Small intestine (tissue), 7 donors: ENCODE measurements at regions not wholly inside any gene's neighbourhood (a gene's known extent, or its start where the extent isn't known, plus 50 kb on each side); places are given as distances from the start of the nearest gene placed in this dataset.

Experiments used
- DNase-seq, 2 donors: peaks; one replicate each; pipeline versions ENCODE4 v3.0.0 to v3.0.0-alpha.2; 2013
- FAIRE-seq: peaks from 2 replicates; lab custom pipeline; 2012; peaks lifted over from hg19 to GRCh38; lab: Jason Lieb, UNC
- H3K27ac ChIP-seq, 3 donors: one replicate each; pipeline ENCODE4 v1.5.1; 2013; ENCODE audit warnings: low read length in 2 of 3, mild to moderate bottlenecking in 2 of 3, control low read depth in 1 of 3, inconsistent platforms in 1 of 3, low read depth in 1 of 3, moderate library complexity in 1 of 3
- H3K27me3 ChIP-seq, 3 donors: one replicate each; pipeline ENCODE4 v1.6.1; 2013; ENCODE audit warnings: low read length in 3 of 3, inconsistent platforms in 1 of 3; ENCODE audit not compliant: control insufficient read depth in 3 of 3, insufficient read depth in 3 of 3
- H3K36me3 ChIP-seq, 3 donors: one replicate each; pipeline ENCODE4 v1.6.1; 2013; ENCODE audit warnings: low read length in 3 of 3, inconsistent platforms in 1 of 3, low read depth in 1 of 3, mild to moderate bottlenecking in 1 of 3, moderate library complexity in 1 of 3; ENCODE audit not compliant: control insufficient read depth in 3 of 3, insufficient read depth in 2 of 3
- H3K4me1 ChIP-seq, 3 donors: one replicate each; pipeline ENCODE4 v1.6.1; 2013; ENCODE audit warnings: low read length in 2 of 3, inconsistent platforms in 1 of 3, low read depth in 1 of 3, mild to moderate bottlenecking in 1 of 3, moderate library complexity in 1 of 3; ENCODE audit not compliant: control insufficient read depth in 3 of 3, insufficient read depth in 2 of 3
- H3K4me3 ChIP-seq, 3 donors: one replicate each; pipeline ENCODE4 v1.5.1; 2013; ENCODE audit warnings: low read length in 3 of 3, control low read depth in 1 of 3, inconsistent platforms in 1 of 3, low read depth in 1 of 3, mild to moderate bottlenecking in 1 of 3, moderate library complexity in 1 of 3
- H3K9me3 ChIP-seq, 2 donors: one replicate each; pipeline ENCODE4 v1.6.1; 2013; ENCODE audit warnings: low read depth in 1 of 2, low read length in 1 of 2; ENCODE audit not compliant: control insufficient read depth in 2 of 2, insufficient read depth in 1 of 2
- WGBS, 3 donors: extraction: QIAGEN DNeasy Blood & Tissue Kit; methylation state at CpG; one replicate each; pipeline ENCODE4 v1.1.7; 2013; 5-methylcytosine and 5-hydroxymethylcytosine counted together
- donor health status: healthy with polysubstance abuse.
- donor health status: control.
- donor health status: control.
- donor health status: Bipolar disorder and iron deficiency.
- donor health status: healthy.

DNA sequence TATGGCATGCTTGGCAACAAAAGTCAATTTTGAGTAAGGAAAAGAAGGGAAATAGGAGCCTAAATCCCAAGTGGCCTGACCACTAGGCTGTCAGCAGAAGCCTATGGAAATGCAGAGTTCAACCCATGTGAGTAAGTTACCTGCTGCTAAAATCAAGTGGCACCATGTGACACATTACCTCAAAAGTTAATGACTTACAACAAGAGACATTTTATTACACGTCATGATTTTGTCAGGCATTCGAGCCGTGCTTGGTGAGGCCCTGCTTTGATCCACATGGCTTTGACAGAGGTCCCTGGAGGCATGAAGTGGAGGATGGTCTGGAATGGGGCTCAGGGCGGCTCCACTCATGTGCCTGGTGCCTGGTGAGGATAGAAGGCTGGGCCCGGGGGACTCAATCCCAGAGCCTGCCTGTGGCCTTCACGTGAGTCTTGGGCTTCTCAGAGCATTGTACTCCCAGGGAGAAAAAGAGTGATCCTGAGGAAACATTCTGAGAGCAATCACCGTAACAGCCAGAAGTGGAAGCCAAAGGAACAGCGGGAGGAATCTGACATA lies 339.1 kb upstream of the B3GAT1 start:
- Histone ChIP-seq H3K27ac (peak overlapping the region in 1 of 3 donors; percentile 82), H3K4me3 (no peak overlapping the region), H3K9me3 (peaks cover 0 to 21% of the 10 kb centered on the region in 2 donors), H3K36me3 (no peaks in the 10 kb centered on the region), H3K27me3 (no peaks in the 10 kb centered on the region), H3K4me1 (peaks cover 0 to 27% (median 0%) of the 10 kb centered on the region in 3 donors)
- WGBS, 3 donors = 75 to 82% (median 80%) methylated on average over 8 of the region's 8 CpGs
- no peak for FAIRE-seq
- DNase-seq = peak in 1 of 2 donors; percentile 64

- Histone ChIP-seq H3K27me3 (no peaks in the 10 kb centered on the region), H3K36me3 (no peaks in the 10 kb centered on the region), H3K9me3 (peaks cover 0 to 25% of the 10 kb centered on the region in 2 donors), H3K4me1 (peaks cover 0 to 27% (median 0%) of the 10 kb centered on the region in 3 donors), H3K27ac (peak overlapping the region in 1 of 3 donors; percentile 82), H3K4me3 (no peak overlapping the region)
- DNase-seq (no peak), FAIRE-seq (no peak)
- 68 to 83% (median 77%) methylated on average over 2 of the region's 2 CpGs for WGBS, 3 donors
Measured at GRCh38 chr11:134750619-134751018, 338.6 kb upstream of the B3GAT1 start.

DNA sequence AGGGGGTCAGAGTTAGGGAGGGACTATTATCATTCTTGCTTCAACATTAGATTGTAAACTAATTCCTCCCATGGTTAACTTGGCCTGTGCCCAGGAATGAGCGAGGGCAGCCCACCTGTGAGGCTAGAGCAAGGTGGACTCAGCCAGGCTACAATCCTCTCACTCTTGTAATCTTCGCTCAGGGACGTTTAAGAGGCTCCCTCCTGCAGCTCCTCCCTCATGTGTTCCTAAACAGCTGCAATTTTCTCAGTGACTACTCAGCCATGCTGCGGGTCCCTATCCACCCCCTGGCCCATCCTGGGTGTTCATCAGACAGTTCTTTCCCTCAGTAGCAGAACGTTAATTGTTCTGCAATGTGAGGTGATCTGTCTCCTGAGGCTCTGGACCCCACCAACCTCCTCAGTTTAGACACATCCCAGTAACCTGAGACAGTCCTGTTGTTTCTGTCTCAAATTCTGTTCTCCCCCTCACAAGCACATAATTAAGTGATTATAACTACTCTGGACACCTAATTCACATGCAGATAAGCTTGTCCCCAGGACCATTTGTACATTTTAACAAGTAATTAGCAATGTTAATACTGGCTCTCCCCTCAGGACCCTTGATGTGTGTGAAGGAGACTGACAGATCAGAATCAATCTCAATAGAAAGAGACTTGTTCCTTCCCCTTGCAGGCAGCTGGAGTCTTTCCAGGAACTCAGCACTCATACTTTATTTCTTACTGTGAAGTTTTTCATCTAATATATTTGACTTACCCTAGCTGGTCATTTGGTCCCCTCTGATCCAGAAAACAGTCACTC lies 337.2 kb upstream of the B3GAT1 start:
- Histone ChIP-seq H3K27ac (no peak overlapping the region), H3K4me1 (peaks cover 0 to 27% (median 0%) of the 10 kb centered on the region in 3 donors), H3K36me3 (no peaks in the 10 kb centered on the region), H3K4me3 (no peak overlapping the region), H3K27me3 (no peaks in the 10 kb centered on the region), H3K9me3 (peaks cover 0 to 25% of the 10 kb centered on the region in 2 donors)
- no peak for FAIRE-seq
- 56 to 79% (median 61%) methylated on average over 5 of the region's 5 CpGs for WGBS, 3 donors
- no peak for DNase-seq

DNA sequence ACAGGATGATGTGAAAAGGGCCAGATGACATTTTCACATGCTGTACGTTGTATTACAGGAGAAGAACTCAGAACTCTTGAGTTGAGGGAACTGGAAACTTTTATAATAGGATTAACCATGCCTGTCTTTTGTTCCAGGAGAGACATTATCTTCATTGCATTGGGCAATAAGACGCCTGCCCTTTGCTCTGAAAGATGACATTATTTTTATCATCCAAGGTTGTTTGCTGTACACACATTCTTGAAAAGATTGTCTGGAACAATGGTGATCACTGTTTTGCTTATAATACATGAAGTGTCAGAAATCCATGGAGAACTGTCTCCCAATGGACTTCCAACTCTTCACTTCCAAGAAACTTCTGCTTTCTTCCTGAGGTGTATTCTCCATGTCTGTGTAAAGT lies 334.6 kb upstream of the B3GAT1 start:
- WGBS, 3 donors = 52 to 76% (median 72%) methylated on average over 2 of the region's 2 CpGs
- no peaks in the 10 kb centered on the region for H3K36me3 ChIP-seq
- no peak for DNase-seq
- peaks cover 0 to 25% of the 10 kb centered on the region in 2 donors for H3K9me3 ChIP-seq
- FAIRE-seq = no peak
- H3K27ac ChIP-seq = no peak overlapping the region
- no peaks in the 10 kb centered on the region for H3K27me3 ChIP-seq
- H3K4me1 ChIP-seq = peaks cover 0 to 31% (median 0%) of the 10 kb centered on the region in 3 donors
- no peak overlapping the region for H3K4me3 ChIP-seq

DNA sequence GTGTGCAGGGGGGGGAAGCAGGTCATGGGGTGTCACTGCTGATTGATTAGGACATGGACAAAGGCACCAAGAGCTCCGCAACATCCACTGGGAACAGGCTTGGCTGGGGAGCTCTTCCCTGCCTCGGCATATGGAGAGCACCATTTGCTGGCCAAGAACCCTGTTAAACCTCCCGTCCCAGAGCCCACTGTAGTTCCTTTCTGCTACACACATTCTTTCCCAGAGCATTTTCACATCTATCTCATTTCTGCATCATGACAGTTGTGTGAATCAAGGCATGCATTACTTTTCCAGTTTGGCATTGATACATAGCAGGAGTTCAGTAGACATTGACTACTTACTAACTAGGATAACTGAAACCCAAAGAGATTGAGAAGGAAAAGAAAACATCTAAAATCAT lies 333.4 kb upstream of the B3GAT1 start:
- Histone ChIP-seq H3K9me3 (peaks cover 0 to 25% of the 10 kb centered on the region in 2 donors), H3K27me3 (no peaks in the 10 kb centered on the region), H3K4me1 (peaks cover 0 to 31% (median 0%) of the 10 kb centered on the region in 3 donors), H3K27ac (no peak overlapping the region), H3K36me3 (no peaks in the 10 kb centered on the region), H3K4me3 (no peak overlapping the region)
- DNase-seq = no peak
- WGBS, 3 donors = 68 to 81% (median 76%) methylated on average over 3 of the region's 3 CpGs
- no peak for FAIRE-seq

DNA sequence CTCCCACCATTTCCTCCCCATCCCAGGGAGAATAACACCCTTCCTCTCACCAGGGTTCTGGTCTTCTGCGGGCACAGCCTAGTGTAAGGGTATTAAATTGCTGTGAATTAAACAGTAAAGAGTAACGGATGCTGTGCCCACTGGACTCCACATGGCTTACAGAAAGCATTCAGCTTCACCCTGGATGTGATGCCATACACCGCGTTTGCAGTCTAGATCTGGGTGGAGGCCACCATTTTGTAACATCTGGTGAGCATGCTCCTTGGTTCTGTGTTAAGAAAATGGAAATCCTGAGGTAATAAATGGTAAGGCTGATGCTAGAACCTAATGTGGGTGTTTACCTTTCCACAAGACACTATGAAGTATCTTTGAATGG lies 331.8 kb upstream of the B3GAT1 start:
- WGBS, 3 donors = 83 to 92% (median 91%) methylated on average over 4 of the region's 4 CpGs
- Histone ChIP-seq H3K36me3 (no peaks in the 10 kb centered on the region), H3K4me1 (peaks cover 0 to 32% (median 0%) of the 10 kb centered on the region in 3 donors), H3K27ac (no peak overlapping the region), H3K9me3 (peaks cover 0 to 21% of the 10 kb centered on the region in 2 donors), H3K27me3 (no peaks in the 10 kb centered on the region), H3K4me3 (no peak overlapping the region)
- DNase-seq (no peak), FAIRE-seq (no peak)

GRCh38 chr11:134742956-134743819 lies 331.1 kb upstream of the B3GAT1 start:
- WGBS, 3 donors = 43 to 50% (median 50%) methylated on average over 12 of the region's 12 CpGs
- Histone ChIP-seq H3K4me1 (peaks cover 0 to 32% (median 0%) of the 10 kb centered on the region in 3 donors), H3K9me3 (peaks cover 0 to 15% of the 10 kb centered on the region in 2 donors), H3K27ac (peak overlapping the region in 1 of 3 donors; percentile 19), H3K4me3 (no peak overlapping the region), H3K36me3 (no peaks in the 10 kb centered on the region), H3K27me3 (no peaks in the 10 kb centered on the region)
- FAIRE-seq = no peak
- peak; percentile 49 to 83 for DNase-seq

GRCh38 chr11:134742224-134742612 lies 330.2 kb upstream of the B3GAT1 start:
- FAIRE-seq = no peak
- H3K27ac ChIP-seq = no peak overlapping the region
- H3K4me3 ChIP-seq = no peak overlapping the region
- WGBS, 3 donors = 19 to 49% (median 40%) methylated on average over 6 of the region's 6 CpGs
- peak in 1 of 2 donors; percentile 22 for DNase-seq
- no peaks in the 10 kb centered on the region for H3K36me3 ChIP-seq
- no peaks in the 10 kb centered on the region for H3K27me3 ChIP-seq
- H3K9me3 ChIP-seq = peaks cover 0 to 9% of the 10 kb centered on the region in 2 donors
- H3K4me1 ChIP-seq = peaks cover 0 to 34% (median 0%) of the 10 kb centered on the region in 3 donors
